ENCODE measurements at regions not wholly inside any gene's neighbourhood (a gene's known extent, or its start where the extent isn't known, plus 50 kb on each side); places are given as distances from the start of the nearest gene placed in this dataset.

DNA sequence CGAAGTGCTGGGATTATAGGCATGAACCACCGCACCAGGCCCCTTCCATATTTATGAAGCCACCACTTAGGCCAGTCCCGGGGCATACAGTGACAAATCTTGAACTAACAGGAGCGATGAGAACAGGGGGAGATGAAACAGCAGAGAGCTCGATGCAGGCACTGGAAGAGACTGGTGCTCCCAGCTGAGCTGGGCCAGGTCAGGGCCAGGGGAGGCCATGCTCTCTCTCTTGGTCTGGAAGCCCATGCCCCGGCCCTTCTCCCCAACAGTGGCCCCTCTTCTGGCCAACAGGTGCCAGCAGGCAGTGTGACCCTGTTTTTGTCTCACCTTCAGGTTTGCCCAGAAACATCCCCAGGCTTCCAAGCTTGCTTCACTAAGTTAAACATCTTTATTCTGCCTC, 269.9 kb upstream of the C1orf174 start:
- Histone ChIP-seq H3K4me3 (IDR thresholded peaks at IDR 0.05; ENCODE audit: insufficient read depth, low read depth, low read length) (no peak overlapping the region), H3K9ac (no peak overlapping the region), H3K79me2 (ENCODE audit: insufficient read depth, low read depth) (no peaks in the 10 kb centered on the region), H3K36me3 (ENCODE audit: insufficient read depth) (no peaks in the 10 kb centered on the region), H3K4me1 (ENCODE audit: low read depth, poor library complexity, severe bottlenecking) (no peaks in the 10 kb centered on the region), H3K27ac (no peak overlapping the region), H3K4me2 (no peak overlapping the region), H4K20me1 (ENCODE audit: insufficient read depth) (no peaks in the 10 kb centered on the region), H3K27me3 (ENCODE audit: insufficient read depth, low read depth) (peaks cover 3% of the 10 kb centered on the region; the same call in 1 of the 2 replicates), H2AFZ (ENCODE audit: low read depth) (no peak overlapping the region)
- TF ChIP-seq, protein P1, sequence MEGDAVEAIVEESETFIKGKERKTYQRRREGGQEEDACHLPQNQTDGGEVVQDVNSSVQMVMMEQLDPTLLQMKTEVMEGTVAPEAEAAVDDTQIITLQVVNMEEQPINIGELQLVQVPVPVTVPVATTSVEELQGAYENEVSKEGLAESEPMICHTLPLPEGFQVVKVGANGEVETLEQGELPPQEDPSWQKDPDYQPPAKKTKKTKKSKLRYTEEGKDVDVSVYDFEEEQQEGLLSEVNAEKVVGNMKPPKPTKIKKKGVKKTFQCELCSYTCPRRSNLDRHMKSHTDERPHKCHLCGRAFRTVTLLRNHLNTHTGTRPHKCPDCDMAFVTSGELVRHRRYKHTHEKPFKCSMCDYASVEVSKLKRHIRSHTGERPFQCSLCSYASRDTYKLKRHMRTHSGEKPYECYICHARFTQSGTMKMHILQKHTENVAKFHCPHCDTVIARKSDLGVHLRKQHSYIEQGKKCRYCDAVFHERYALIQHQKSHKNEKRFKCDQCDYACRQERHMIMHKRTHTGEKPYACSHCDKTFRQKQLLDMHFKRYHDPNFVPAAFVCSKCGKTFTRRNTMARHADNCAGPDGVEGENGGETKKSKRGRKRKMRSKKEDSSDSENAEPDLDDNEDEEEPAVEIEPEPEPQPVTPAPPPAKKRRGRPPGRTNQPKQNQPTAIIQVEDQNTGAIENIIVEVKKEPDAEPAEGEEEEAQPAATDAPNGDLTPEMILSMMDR (conservative IDR thresholded peaks at IDR 0.05; ENCODE audit: low read depth, low read length): no peak

DNA sequence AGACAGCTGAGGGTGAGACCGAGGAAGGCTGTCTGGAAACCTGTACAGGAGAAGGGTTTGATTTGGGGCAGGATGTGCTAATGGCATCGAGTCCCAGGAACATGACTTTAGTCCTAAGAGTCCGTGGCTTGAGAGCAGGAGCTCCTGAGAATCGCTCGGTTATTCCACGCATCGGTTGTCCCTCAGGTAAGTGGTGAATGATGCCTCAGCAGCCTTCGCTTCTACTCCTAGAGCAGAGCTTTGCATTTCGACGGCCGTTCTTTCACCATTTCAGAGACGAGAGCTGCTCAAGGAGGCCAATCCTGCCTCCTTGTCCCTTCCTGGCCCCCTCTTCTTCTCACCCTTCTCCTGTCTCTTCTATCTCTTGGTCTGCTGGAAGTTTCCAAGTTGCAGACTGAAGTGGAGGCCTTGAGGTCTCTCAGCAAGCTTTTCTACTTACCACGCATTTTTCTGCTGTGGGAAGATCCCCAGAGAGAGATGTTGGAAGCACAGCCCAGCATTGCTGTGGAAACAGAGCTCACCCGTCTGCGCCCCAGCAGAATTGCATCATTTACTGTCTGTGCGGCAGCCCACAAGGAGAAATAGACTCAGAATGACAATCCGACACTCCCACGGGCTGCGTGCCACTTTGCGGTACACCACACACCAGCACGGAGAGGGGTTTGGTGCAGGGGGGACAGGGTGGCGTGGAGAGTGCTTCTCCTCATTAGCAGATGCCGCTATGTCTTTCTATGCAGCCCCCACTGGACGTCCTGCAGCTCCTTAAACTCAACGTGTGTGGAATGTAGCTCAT, 270.7 kb upstream of the C1orf174 start:
- Histone ChIP-seq H2AFZ (ENCODE audit: low read depth) (no peak overlapping the region), H3K36me3 (ENCODE audit: insufficient read depth) (no peaks in the 10 kb centered on the region), H4K20me1 (ENCODE audit: insufficient read depth) (no peaks in the 10 kb centered on the region), H3K9ac (no peak overlapping the region), H3K79me2 (ENCODE audit: insufficient read depth, low read depth) (no peaks in the 10 kb centered on the region), H3K4me1 (ENCODE audit: low read depth, poor library complexity, severe bottlenecking) (no peaks in the 10 kb centered on the region), H3K4me2 (no peak overlapping the region), H3K27ac (no peak overlapping the region), H3K4me3 (IDR thresholded peaks at IDR 0.05; ENCODE audit: insufficient read depth, low read depth, low read length) (no peak overlapping the region), H3K27me3 (ENCODE audit: insufficient read depth, low read depth) (peaks cover 3% of the 10 kb centered on the region; the same call in 1 of the 2 replicates)
- TF ChIP-seq, protein P1 (conservative IDR thresholded peaks at IDR 0.05; ENCODE audit: low read depth, low read length): no peak

DNA sequence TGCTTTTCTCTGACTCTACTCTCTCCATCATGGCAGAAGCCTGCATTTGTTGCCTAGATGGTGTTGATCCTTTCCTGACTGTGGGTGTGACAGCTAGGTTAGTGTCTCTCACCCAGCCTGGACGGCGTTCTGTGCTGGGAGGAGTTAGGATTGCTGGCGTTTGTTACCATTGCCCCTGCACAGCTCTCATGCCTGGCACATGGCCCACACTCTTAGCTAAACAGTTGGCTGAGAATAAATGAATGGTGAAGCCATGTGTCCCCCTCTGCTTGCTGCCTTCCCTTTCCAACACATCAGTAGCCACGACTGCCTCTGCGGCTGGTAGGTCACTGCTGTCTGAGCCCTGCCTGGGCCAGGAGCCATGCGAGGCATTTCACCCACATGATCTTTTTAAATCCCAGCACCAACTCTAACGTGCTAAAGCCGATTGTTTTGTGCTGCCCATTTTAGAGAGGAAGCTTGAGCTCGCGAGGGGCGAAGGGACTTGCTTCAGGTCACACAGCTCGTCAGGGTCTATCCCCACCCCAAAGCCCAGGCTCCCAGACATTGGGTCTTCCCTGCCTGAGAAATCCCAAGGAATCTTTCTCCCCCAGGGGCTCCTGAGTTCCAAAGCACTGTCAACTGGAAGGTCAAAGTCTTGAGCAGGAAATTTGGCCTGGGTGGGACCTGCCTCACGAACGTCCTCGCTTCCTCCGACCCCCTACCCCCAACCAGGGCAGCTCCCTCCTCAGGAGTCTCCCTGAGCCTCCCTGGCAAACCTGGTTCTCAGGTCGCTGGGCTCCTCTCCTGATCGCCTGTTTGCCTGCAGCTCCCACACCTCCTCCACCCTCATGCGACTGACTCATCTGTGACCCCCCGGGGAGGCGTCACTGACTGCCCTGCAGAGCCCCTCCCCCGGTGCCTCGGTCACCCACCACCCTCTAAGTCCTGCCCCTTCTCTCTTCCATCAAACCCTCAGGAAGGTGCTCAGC, 271.7 kb upstream of the C1orf174 start:
- TF ChIP-seq, protein P1 (conservative IDR thresholded peaks at IDR 0.05; ENCODE audit: low read depth, low read length): no peak
- Histone ChIP-seq H3K4me3 (IDR thresholded peaks at IDR 0.05; ENCODE audit: insufficient read depth, low read depth, low read length) (no peak overlapping the region), H3K79me2 (ENCODE audit: insufficient read depth, low read depth) (no peaks in the 10 kb centered on the region), H3K9ac (no peak overlapping the region), H2AFZ (ENCODE audit: low read depth) (no peak overlapping the region), H3K4me1 (ENCODE audit: low read depth, poor library complexity, severe bottlenecking) (no peaks in the 10 kb centered on the region), H3K4me2 (no peak overlapping the region), H3K27me3 (ENCODE audit: insufficient read depth, low read depth) (no peaks in the 10 kb centered on the region; the same call in 1 of the 2 replicates), H4K20me1 (ENCODE audit: insufficient read depth) (no peaks in the 10 kb centered on the region), H3K27ac (no peak overlapping the region), H3K36me3 (ENCODE audit: insufficient read depth) (no peaks in the 10 kb centered on the region)

DNA sequence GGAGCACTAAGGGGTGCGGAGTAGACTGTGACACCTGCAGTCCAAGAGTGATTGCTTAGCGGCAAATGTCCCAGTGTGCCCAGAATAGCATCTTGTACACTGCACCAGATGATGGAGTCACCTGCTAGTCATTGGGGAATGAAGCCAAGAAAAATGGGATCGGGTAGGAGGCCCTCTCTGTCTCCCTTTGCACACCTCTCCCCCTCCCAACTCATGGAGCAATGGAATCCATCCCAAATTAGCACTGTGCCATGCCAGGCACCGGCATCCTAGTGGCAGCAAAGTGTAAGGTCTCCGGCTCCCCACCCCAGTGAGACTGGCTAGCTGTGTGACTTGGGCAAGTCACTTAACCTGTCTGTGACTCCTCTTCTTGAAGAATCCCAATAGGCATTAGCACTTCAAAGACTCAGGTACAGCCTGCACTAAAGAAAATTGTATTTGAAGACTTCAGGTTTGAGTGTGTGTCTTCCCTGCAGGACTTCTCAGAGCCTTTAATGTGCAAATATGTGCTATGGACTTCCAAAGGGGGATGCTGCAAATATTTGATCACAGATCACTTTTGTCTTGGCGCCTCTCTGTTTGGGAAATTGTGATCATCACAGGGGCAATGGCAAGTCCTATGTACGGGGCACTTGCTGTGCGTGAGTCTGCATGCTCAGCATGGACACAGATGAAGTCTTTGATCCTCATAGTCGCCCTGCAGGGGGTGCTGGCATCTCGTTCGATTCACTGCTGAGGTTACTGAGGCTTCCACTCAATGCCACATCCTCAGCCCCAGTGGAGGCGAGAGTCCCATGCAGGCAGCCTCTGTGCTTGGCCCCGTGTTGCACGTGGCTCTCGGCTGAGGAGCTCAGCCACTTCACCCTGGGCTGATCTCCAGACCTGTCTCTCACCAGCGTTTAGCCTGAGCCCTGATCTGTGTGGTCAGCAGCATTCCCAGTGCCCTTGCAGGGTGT, 272.9 kb upstream of the C1orf174 start:
- Histone ChIP-seq H3K9ac (no peak overlapping the region), H3K36me3 (ENCODE audit: insufficient read depth) (no peaks in the 10 kb centered on the region), H3K4me2 (no peak overlapping the region), H3K4me1 (ENCODE audit: low read depth, poor library complexity, severe bottlenecking) (no peaks in the 10 kb centered on the region), H3K79me2 (ENCODE audit: insufficient read depth, low read depth) (no peaks in the 10 kb centered on the region), H2AFZ (ENCODE audit: low read depth) (no peak overlapping the region), H3K27me3 (ENCODE audit: insufficient read depth, low read depth) (no peaks in the 10 kb centered on the region), H4K20me1 (ENCODE audit: insufficient read depth) (no peaks in the 10 kb centered on the region), H3K4me3 (IDR thresholded peaks at IDR 0.05; ENCODE audit: insufficient read depth, low read depth, low read length) (no peak overlapping the region), H3K27ac (no peak overlapping the region)
- TF ChIP-seq, protein P1 (conservative IDR thresholded peaks at IDR 0.05; ENCODE audit: low read depth, low read length): no peak
